HCT116 (cell line): ENCODE measurements at regions not wholly inside any gene's neighbourhood (a gene's known extent, or its start where the extent isn't known, plus 50 kb on each side); places are given as distances from the start of the nearest gene placed in this dataset.

Experiments used
- EZH2 ChIP-seq: fragments of 200-600 bp; sonication (generic); IDR thresholded peaks from 2 replicates; pipeline ENCODE4 v1.6.1; 2017; ENCODE audit warnings: antibody characterized with exemption, mixed run types
- EZH2phosphoT487 ChIP-seq: fragments of 200-600 bp; IDR thresholded peaks from 2 replicates; pipeline ENCODE4 v1.6.1; 2018; ENCODE audit warnings: antibody characterized with exemption, borderline replicate concordance
- MAX ChIP-seq: IDR thresholded peaks from 2 replicates; pipeline ENCODE4 v1.6.1; 2012
- POLR2A ChIP-seq: IDR thresholded peaks from 2 replicates; pipeline ENCODE4 v1.7.0; 2011; ENCODE audit warnings: borderline replicate concordance; ENCODE audit not compliant: insufficient read depth, insufficient read length; ENCODE audit errors: extremely low read depth
- POLR2AphosphoS5 ChIP-seq: IDR thresholded peaks from 2 replicates; pipeline ENCODE4 v1.6.1; 2011; ENCODE audit warnings: mild to moderate bottlenecking, low read depth, low read length, moderate library complexity
- ZFX ChIP-seq: fragments of 450-650 bp; IDR thresholded peaks from 2 replicates; pipeline ENCODE4 v1.6.1; 2017
- TF ChIP-seq, protein P1 (sequence below), 3 experiments: fragments of 200-600 bp in 1 of 3; sonication (generic) in 1 of 3; IDR thresholded peaks in 2 of 3; conservative IDR thresholded peaks in 1 of 3; 2 replicates each; pipeline ENCODE4 v1.5.1; 2012 to 2017; ENCODE audit warnings: low read depth in 2 of 3, low read length in 2 of 3, antibody characterized with exemption in 1 of 3, borderline replicate concordance in 1 of 3, control low read depth in 1 of 3, mild to moderate bottlenecking in 1 of 3, mixed read lengths in 1 of 3, mixed run types in 1 of 3, moderate library complexity in 1 of 3; ENCODE audit not compliant: insufficient read depth in 1 of 3
- TF ChIP-seq, protein P2 (sequence below): IDR thresholded peaks from 2 replicates; pipeline ENCODE4 v1.6.1; 2012; ENCODE audit warnings: low read depth

GRCh38 chr21:24428591-24429199 is 1178.6 kb downstream of the MRPL39 start:
- TF ChIP-seq, protein P1, sequence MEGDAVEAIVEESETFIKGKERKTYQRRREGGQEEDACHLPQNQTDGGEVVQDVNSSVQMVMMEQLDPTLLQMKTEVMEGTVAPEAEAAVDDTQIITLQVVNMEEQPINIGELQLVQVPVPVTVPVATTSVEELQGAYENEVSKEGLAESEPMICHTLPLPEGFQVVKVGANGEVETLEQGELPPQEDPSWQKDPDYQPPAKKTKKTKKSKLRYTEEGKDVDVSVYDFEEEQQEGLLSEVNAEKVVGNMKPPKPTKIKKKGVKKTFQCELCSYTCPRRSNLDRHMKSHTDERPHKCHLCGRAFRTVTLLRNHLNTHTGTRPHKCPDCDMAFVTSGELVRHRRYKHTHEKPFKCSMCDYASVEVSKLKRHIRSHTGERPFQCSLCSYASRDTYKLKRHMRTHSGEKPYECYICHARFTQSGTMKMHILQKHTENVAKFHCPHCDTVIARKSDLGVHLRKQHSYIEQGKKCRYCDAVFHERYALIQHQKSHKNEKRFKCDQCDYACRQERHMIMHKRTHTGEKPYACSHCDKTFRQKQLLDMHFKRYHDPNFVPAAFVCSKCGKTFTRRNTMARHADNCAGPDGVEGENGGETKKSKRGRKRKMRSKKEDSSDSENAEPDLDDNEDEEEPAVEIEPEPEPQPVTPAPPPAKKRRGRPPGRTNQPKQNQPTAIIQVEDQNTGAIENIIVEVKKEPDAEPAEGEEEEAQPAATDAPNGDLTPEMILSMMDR (IDR thresholded peaks at IDR 0.05 in 2 of 3, conservative IDR thresholded peaks at IDR 0.05 in 1 of 3; ENCODE audit: borderline replicate concordance in 1 of 3, insufficient read depth in 1 of 3, low read depth in 2 of 3, low read length in 2 of 3), result no peak
- TF ChIP-seq MAX, result no peak
- no peak for TF ChIP-seq EZH2phosphoT487
- TF ChIP-seq POLR2AphosphoS5, result no peak
- no peak for TF ChIP-seq EZH2
- TF ChIP-seq ZFX, result no peak
- TF ChIP-seq POLR2A, result no peak
- TF ChIP-seq, protein P2, sequence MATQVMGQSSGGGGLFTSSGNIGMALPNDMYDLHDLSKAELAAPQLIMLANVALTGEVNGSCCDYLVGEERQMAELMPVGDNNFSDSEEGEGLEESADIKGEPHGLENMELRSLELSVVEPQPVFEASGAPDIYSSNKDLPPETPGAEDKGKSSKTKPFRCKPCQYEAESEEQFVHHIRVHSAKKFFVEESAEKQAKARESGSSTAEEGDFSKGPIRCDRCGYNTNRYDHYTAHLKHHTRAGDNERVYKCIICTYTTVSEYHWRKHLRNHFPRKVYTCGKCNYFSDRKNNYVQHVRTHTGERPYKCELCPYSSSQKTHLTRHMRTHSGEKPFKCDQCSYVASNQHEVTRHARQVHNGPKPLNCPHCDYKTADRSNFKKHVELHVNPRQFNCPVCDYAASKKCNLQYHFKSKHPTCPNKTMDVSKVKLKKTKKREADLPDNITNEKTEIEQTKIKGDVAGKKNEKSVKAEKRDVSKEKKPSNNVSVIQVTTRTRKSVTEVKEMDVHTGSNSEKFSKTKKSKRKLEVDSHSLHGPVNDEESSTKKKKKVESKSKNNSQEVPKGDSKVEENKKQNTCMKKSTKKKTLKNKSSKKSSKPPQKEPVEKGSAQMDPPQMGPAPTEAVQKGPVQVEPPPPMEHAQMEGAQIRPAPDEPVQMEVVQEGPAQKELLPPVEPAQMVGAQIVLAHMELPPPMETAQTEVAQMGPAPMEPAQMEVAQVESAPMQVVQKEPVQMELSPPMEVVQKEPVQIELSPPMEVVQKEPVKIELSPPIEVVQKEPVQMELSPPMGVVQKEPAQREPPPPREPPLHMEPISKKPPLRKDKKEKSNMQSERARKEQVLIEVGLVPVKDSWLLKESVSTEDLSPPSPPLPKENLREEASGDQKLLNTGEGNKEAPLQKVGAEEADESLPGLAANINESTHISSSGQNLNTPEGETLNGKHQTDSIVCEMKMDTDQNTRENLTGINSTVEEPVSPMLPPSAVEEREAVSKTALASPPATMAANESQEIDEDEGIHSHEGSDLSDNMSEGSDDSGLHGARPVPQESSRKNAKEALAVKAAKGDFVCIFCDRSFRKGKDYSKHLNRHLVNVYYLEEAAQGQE, result no peak
